ENCODE measurements at regions not wholly inside any gene's neighbourhood (a gene's known extent, or its start where the extent isn't known, plus 50 kb on each side); places are given as distances from the start of the nearest gene placed in this dataset.

DNA sequence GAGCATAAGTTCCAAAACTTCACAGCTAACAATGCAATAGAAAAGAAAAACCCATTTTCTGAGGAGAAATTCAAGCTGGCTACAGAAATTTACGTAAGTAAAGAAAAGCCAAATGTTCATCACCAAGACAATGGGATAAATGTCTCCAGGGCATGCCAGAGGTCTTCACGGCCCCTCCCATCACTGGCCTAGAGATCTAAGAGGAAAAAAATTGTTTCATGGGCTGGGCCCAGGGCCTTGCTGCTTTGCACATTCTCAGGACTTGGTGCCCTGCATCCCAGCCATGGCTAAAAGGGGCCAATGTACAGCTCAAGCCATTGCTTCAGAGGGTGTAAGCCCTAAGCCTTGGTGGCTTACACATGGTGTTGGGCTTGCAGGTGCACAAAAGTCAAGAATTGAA, 443.6 kb downstream of the ELAVL2 start:
- WGBS, 5 donors, result 66 to 86% (median 80%) methylated on average over 2 of the region's 2 CpGs
- no peaks in the 10 kb centered on the region for H3K36me3 ChIP-seq
- H3K27me3 ChIP-seq, result no peaks in the 10 kb centered on the region
- no peak for DNase-seq
- H3K9me3 ChIP-seq, result peaks cover 0 to 15% (median 5%) of the 10 kb centered on the region in 4 donors
- no peak overlapping the region for H3K27ac ChIP-seq
- intact Hi-C loops (cut with DNase I; ENCODE audit: low total_unique reads), result no loop called here
- no peaks in the 10 kb centered on the region for H3K4me1 ChIP-seq
- no peak overlapping the region for H3K4me3 ChIP-seq
- TF ChIP-seq, protein P1, sequence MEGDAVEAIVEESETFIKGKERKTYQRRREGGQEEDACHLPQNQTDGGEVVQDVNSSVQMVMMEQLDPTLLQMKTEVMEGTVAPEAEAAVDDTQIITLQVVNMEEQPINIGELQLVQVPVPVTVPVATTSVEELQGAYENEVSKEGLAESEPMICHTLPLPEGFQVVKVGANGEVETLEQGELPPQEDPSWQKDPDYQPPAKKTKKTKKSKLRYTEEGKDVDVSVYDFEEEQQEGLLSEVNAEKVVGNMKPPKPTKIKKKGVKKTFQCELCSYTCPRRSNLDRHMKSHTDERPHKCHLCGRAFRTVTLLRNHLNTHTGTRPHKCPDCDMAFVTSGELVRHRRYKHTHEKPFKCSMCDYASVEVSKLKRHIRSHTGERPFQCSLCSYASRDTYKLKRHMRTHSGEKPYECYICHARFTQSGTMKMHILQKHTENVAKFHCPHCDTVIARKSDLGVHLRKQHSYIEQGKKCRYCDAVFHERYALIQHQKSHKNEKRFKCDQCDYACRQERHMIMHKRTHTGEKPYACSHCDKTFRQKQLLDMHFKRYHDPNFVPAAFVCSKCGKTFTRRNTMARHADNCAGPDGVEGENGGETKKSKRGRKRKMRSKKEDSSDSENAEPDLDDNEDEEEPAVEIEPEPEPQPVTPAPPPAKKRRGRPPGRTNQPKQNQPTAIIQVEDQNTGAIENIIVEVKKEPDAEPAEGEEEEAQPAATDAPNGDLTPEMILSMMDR (IDR thresholded peaks at IDR 0.05), result no peak
- TF ChIP-seq POLR2A (IDR thresholded peaks at IDR 0.05) (no peak), EP300 (IDR thresholded peaks at IDR 0.05) (no peak), POLR2AphosphoS5 (IDR thresholded peaks at IDR 0.05) (no peak)

DNA sequence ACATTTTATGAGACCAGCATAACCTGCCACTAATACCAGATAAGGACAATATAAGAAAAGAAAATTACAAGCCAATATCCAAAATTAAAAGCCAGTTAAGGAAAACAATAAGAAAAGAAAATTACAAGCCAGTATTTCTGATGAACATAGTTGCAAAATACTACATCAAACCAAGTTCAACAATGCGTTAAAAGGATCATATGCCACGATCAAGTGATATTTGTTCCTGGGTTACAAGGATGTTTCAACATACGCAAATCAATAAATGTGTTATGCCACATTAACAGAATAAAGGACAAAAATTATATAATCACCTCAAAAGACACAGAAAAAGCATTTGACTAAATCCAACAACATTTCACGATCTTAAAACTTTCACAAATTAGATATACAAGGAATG, 431.9 kb downstream of the ELAVL2 start:
- Histone ChIP-seq H3K27ac (no peak overlapping the region), H3K36me3 (no peaks in the 10 kb centered on the region), H3K9me3 (peaks cover 0 to 7% (median 0%) of the 10 kb centered on the region in 4 donors), H3K4me3 (no peak overlapping the region), H3K4me1 (no peaks in the 10 kb centered on the region), H3K27me3 (no peaks in the 10 kb centered on the region)
- no peak for DNase-seq
- 83 to 93% (median 92%) methylated on average over 4 of the region's 4 CpGs for WGBS, 5 donors
- TF ChIP-seq POLR2AphosphoS5 (IDR thresholded peaks at IDR 0.05) (no peak), EP300 (IDR thresholded peaks at IDR 0.05) (no peak), POLR2A (IDR thresholded peaks at IDR 0.05) (no peak)
- TF ChIP-seq, protein P1 (IDR thresholded peaks at IDR 0.05), result no peak
- intact Hi-C loops (cut with DNase I; ENCODE audit: low total_unique reads), result no loop called here

DNA sequence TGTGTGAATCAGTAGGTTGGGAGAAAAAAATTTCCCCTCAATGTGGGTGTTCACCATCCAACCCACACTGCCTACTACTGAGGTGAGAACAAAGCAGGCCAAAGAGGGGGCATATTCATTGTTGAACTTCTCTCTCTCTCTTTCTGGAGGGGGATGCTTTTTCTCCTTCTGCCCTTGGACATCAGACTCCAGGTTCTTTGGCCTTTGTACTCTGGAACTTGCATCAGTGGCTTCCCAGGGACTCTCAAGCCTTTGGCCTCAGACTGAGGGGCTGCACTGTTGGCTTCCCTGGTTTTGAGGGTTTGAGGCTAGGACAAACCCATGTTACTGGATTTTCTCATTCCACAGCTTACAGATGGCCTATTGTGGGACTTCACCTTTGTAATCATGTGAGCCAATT, 417.2 kb downstream of the ELAVL2 start:
- Histone ChIP-seq H3K27me3 (no peaks in the 10 kb centered on the region), H3K27ac (no peak overlapping the region), H3K9me3 (peaks cover 0 to 7% (median 0%) of the 10 kb centered on the region in 4 donors), H3K4me3 (no peak overlapping the region), H3K4me1 (no peaks in the 10 kb centered on the region), H3K36me3 (no peaks in the 10 kb centered on the region)
- intact Hi-C loops (cut with DNase I; ENCODE audit: low total_unique reads), result no loop called here
- no peak for TF ChIP-seq POLR2A (IDR thresholded peaks at IDR 0.05)
- no peak for TF ChIP-seq POLR2AphosphoS5 (IDR thresholded peaks at IDR 0.05)
- TF ChIP-seq EP300 (IDR thresholded peaks at IDR 0.05), result no peak
- TF ChIP-seq, protein P1 (IDR thresholded peaks at IDR 0.05), result no peak
- DNase-seq, result no peak

DNA sequence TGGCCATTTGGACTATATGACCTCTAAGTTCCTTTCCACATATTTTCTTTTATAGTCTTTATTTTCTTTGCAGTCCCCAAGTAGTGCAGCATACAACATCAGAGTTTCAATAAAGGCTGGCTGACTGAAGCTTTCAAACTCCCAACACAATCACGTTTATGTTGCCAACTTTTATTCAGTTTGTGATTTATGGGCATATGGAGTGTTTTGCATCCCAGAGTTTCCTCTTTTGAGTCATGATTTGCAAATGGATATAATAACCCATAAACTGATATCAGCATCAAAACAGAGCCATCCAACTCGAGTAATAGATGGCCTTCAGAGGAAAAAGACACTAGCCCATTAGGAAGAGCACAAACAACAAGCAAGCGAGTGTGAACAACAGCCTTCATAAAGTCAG, 414.0 kb downstream of the ELAVL2 start:
- Histone ChIP-seq H3K27me3 (no peaks in the 10 kb centered on the region), H3K9me3 (no peaks in the 10 kb centered on the region), H3K4me1 (no peaks in the 10 kb centered on the region), H3K36me3 (no peaks in the 10 kb centered on the region), H3K4me3 (no peak overlapping the region), H3K27ac (no peak overlapping the region)
- no peak for TF ChIP-seq POLR2AphosphoS5 (IDR thresholded peaks at IDR 0.05)
- TF ChIP-seq, protein P1 (IDR thresholded peaks at IDR 0.05), result no peak
- no peak for TF ChIP-seq POLR2A (IDR thresholded peaks at IDR 0.05)
- TF ChIP-seq EP300 (IDR thresholded peaks at IDR 0.05), result no peak
- 38 to 49% (median 46%) methylated on average over 3 of the region's 3 CpGs for WGBS, 5 donors
- DNase-seq, result no peak
- intact Hi-C loops (cut with DNase I; ENCODE audit: low total_unique reads), result no loop called here
